Umbilical cord (tissue), 1 donor: ENCODE measurements at regions not wholly inside any gene's neighbourhood (a gene's known extent, or its start where the extent isn't known, plus 50 kb on each side); places are given as distances from the start of the nearest gene placed in this dataset.

Experiments
- DNase-seq: peaks from one replicate; pipeline ENCODE4 v3.0.0-alpha.2; 2015; ENCODE audit warnings: low spot score

- no peak for DNase-seq
These were observed 359.1 kb downstream of the SEC14L1 start for GRCh38 chr17:77499699-77500435.

DNA sequence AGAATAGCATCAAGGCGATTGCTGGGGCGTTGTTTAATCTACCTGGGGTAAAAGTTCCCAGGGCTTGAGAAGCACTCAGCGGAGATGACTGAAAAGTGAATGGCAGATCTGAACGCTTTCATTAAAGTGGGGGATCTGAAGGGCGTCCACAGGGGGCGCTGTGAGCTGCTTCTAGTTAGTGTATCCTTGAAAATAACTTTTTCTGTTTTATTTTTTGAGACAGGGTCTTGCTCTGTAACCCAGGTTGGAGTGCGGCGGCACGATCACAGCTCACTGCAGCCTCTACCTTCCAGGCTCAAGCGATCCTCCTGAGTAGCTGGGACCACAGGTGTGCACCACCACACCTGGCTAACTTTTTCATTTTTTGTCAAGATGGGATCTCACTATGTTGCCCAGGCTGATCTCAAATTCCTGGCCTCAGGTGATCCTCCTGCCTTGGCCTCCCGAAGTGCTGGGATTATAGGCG is 360.4 kb downstream of the SEC14L1 start:
- no peak for DNase-seq

DNA sequence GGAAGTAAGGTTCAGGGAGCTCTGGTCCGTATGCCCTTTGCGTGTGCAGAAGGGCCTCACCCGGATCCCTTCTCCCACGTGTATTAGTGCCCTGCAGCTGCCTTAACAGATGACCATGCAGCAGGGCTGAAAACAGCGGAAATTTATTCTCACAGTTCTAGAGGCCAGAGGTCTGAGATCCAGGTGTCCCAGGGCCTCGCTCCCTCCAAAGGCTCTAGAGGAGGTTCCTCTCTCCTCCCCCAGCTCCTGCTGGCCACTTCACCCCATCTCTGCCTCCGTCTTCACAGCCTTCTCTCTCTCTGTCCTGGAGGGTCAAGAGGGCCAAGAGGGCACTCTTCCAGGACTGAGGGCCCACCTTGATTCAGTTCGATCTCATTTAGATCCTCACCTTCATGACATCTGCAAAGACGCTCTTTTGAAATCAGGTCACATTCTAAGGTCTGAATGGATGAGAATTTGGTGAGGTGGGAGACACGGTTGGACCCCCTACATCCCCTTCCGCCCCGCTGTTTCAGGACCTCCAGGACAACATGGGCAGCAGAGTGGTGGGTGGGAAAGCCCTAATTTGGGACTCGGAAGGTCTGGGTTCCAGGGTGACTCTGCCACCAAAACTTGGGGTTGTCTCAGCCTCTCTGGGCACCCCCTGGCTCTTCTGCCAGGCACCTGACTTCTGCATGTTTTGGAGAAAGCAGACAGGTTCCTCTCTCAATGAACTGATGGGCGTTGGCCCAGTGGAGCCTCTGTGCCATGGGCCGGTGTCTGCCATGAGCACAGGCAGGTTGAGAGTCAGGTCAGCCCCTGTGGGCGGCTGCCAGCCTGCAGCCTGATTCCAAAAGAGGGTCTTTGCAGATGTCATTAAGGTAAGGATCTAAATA is 361.2 kb downstream of the SEC14L1 start:
- no peak for DNase-seq

DNA sequence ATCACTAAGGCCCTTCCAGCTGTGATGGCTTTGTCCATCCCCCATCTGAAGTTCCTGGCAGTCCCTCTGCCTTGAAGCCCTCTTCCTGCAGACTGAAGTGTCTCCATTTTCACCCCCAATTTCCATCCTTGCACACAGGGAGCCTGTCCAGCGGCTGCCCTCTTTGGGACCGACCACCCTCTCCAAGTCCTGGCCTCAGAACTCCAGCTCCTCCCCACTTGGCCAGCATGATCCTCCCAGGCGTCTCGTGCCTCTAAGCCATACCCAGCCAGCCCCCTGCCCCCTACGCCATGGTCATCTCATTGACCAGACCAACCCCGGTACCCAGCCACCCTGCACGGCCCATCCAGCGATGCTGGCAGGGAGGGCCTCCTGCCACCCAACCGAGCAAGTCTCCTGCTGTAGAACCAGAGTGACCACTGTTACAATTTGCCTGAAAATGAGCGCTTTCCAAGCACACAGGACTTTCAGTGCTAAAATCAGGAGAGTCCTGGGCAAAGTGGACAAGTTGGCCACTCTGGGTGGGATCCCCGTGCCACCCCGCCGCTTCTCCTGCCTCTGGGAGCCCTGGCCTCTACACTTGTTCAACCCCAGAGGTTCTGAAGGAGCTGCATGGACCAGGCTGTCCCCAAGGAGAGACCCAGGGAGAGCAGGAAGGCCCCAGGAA is 362.0 kb downstream of the SEC14L1 start:
- no peak for DNase-seq

GRCh38 chr17:77503293-77503655 is 362.5 kb downstream of the SEC14L1 start:
- no peak for DNase-seq

- DNase-seq: no peak
These were observed 363.3 kb downstream of the SEC14L1 start for GRCh38 chr17:77503916-77504651.

GRCh38 chr17:77504652-77505155 is 363.9 kb downstream of the SEC14L1 start:
- no peak for DNase-seq

DNA sequence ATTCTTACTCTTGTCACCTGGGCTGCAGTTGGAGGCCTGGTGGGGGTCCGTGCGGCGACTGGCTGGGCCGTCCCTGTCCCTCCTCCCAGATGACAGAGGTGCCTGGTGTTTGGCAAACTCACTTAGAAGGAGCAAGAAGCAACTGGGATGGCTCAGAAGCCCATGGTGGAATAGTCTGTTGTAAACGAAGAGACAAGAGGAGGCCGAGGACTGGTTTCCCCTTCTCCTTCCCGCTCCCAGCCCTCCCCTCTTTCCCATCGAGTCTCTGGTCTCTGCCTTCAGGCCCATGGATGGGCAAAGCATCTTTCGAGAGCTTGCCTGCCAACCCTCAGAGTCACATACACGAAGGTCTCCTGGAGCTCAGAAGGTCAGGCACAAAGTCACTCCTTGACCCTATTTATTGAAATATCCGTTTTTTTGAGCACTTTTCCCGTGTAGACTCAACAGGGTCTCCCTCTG is 364.4 kb downstream of the SEC14L1 start:
- no peak for DNase-seq

DNA sequence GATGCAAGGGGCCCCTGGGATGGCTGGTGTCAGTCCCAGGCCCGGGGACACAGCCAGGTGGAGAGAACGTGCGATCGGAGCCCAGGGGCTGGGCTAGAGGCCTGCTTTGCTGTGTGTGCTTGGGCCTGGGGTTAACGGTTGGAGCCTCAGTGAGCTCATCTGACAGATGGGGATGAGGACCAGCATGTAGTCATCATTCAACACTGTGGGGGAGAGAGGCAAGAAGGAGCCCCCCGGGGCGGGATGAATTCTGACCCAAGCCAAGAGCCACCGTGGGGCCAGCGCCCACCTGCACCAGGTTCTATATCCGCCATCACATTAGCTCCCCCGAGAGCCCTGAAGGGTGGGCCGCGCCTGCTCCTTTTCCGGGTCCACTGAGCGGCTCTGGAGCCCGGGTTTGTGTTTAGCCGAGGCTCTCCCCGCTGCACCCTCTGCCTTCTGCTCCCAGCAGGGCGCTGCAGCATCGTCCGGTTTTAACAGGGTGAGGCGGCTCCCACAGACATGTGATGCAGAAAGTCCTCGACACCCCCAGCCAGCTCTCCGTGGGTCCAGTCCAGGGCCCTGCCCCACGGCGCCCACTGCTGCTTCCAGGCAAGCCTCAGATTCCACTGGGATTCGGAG is 365.7 kb downstream of the SEC14L1 start:
- DNase-seq: no peak

DNA sequence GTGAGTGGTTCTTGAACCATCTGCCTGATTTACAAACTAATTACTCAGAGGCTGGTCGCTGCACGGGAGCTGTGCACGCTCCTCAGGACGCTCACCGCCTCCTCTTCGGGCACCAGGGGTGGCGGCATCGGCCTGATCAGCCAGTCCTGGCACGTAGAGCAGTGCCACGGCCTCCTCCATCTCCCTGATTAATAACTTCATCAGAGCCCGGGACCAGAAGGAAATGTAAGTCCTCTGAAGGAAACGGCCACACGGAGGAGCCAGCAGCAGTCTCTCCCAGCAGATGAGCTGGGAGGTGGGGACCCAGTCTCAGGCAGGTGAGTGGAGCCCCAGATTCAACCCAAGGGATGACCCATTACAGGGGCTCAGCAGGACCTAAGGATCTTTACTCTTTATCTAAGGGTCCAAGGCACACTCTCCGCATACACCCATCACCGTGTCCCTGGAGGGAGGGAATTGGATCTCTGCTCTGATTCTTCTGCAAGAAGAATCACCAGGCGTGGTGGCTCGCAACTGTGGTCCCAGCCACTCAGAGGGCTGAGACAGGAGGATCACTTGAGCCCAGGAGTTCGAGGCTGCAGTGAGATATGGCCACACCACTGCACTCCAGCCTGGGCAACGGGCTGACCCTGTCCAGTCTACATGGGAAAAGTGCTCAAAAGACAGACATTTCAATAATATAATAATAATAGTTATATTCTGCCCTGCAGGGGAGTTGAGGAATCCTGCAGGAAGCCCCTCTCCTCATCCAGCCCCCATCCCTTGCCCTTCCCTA is 366.5 kb downstream of the SEC14L1 start:
- no peak for DNase-seq

DNA sequence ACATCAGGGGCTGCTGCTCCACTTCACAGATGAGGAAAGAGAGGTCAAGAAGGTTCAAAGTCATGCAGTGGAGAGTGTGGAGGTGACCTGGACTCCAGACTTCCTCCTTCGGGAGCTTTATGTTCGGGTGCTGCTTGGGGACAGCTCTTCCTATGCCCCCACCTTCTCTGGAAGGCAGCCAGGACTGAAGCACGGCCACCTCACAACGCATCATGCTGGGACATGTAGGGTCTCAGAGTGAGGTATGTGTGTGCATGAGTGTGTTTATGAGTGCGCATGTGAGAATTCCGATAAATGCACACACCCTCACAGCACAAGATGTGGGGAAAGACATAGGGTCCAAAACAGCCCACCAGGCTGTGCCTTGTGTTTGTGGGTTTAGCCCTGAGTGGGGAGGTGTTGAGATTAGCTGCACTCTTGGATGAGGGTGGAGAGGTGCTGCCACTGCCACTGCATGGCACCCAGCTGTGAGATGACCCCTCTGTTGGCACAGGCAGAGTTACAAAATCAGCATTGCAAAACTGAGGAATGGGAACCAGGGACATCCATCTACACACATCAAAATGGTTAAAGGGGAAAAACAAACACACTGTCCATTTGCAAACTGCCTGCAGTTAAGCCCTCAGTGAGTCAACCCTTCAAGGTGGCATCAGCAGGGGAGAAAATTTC is 367.4 kb downstream of the SEC14L1 start:
- DNase-seq: no peak

DNA sequence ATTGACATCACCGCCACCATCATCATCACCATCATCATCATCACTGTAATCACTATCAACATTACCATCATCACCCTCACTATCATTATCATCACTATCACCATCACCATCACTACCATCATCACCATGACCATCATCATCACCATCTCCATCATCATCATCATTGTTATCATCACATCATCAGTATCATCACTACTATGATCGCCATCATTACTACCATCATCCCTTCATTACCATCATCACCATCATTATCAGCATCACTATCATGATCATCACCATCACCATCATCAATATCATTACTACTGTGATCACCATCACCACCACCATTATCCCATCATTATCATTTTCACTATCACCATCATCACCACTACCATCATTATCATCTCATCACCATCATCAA is 368.3 kb downstream of the SEC14L1 start:
- DNase-seq: no peak

DNA sequence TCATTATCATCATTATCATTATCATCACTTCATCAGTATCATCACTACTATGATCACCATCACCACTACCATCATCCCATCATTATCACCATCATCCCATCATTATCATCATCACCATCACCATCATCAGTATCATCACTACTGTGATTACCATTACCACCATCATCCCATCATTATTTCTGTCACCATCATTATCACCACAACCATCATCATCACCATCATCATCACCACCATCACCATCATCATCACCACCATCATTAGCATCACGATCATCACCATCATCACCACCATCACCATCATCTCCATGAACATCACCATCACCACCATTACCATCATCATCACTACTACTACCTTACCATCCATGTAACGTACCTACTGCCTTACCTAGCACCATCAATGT is 368.8 kb downstream of the SEC14L1 start:
- no peak for DNase-seq

DNA sequence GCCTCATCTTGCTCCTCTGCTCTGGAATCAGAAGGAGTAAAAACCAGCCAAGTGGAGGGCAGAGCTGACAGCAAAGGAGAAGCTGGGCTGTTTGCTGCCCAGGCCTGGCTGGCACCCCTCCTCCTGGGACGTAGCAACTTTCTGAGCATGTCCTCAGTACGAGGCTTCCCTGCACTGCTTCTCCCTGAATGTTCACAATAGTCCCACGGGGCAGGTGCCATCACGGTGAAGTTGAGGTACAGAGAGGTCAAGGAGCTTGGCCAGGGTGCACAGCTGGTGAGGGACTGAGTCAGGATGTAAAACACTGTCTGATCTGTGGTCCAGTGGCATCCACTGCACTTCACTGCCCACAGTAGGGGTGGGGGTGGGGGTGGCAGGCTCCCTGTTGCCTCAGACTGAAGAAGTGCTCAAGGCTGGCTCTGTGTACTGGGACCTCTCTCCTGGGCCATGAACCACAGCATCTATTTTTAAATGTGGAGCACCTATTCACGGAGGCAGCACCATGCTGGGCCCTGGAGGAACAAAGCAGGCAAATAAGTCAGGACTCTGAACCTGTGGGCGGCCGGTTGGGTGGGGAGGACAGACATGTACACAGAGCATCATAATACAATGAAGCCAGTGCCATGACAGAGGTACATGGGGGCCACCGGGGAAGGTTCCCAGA is 369.5 kb downstream of the SEC14L1 start:
- no peak for DNase-seq

DNA sequence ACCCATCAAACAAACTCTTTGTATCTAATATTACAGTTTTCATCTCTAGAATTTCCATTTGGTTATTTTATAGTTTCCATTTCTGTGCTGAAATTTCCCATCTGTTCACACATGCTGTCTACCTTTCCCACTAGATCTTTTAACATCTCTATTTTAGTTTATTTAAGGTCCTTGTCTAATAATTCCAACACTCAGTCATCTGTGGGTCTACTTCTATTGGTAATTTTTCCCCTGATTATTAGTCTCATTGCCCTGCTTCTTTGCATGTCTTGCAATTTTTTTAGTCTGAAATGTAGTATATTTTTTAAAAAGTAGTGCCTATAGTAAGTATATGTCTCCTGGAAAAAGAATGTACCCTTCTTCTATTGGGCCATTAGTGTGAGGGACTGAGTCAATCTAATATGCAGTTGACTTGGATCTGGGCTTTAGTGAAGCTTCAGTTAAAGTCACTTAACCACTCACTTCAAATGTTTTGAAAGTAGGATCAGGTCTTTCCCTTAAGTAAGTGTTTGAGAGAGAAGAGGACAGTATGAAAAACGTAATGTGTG is 370.8 kb downstream of the SEC14L1 start:
- no peak for DNase-seq

- no peak for DNase-seq
These were observed 371.5 kb downstream of the SEC14L1 start for GRCh38 chr17:77512062-77512946.

- no peak for DNase-seq
These were observed 372.3 kb downstream of the SEC14L1 start for GRCh38 chr17:77513045-77513444.

GRCh38 chr17:77515227-77515626 is 374.5 kb downstream of the SEC14L1 start:
- no peak for DNase-seq
